ENCODE measurements at regions not wholly inside any gene's neighbourhood (a gene's known extent, or its start where the extent isn't known, plus 50 kb on each side); places are given as distances from the start of the nearest gene placed in this dataset.

GRCh38 chr5:74162524-74162923, 478.0 kb downstream of the ENC1 start:
- no peak for TF ChIP-seq CTCF (IDR thresholded peaks at IDR 0.05; ENCODE audit: borderline replicate concordance, insufficient read depth, low read depth, low read length)
- no peak overlapping the region for H3K4me3 ChIP-seq (ENCODE audit: low read depth, low read length)

- TF ChIP-seq CTCF (IDR thresholded peaks at IDR 0.05; ENCODE audit: borderline replicate concordance, insufficient read depth, low read depth, low read length), result no peak
- no peak overlapping the region for H3K4me3 ChIP-seq (ENCODE audit: low read depth, low read length)
Observed at GRCh38 chr5:74161170-74161569, 479.4 kb downstream of the ENC1 start.

GRCh38 chr5:74156728-74157383, 483.7 kb downstream of the ENC1 start:
- no peak for TF ChIP-seq CTCF (IDR thresholded peaks at IDR 0.05; ENCODE audit: borderline replicate concordance, insufficient read depth, low read depth, low read length)
- H3K4me3 ChIP-seq (ENCODE audit: low read depth, low read length), result no peak overlapping the region

GRCh38 chr5:74155501-74155900, 485.0 kb downstream of the ENC1 start:
- no peak for TF ChIP-seq CTCF (IDR thresholded peaks at IDR 0.05; ENCODE audit: borderline replicate concordance, insufficient read depth, low read depth, low read length)
- H3K4me3 ChIP-seq (ENCODE audit: low read depth, low read length), result no peak overlapping the region

GRCh38 chr5:74154526-74154925, 486.0 kb downstream of the ENC1 start:
- TF ChIP-seq CTCF (IDR thresholded peaks at IDR 0.05; ENCODE audit: borderline replicate concordance, insufficient read depth, low read depth, low read length), result no peak
- no peak overlapping the region for H3K4me3 ChIP-seq (ENCODE audit: low read depth, low read length)

GRCh38 chr5:74153255-74153790, 487.2 kb downstream of the ENC1 start:
- TF ChIP-seq CTCF (IDR thresholded peaks at IDR 0.05; ENCODE audit: borderline replicate concordance, insufficient read depth, low read depth, low read length), result no peak

GRCh38 chr5:74152625-74153254, 487.8 kb downstream of the ENC1 start:
- TF ChIP-seq CTCF (IDR thresholded peaks at IDR 0.05; ENCODE audit: borderline replicate concordance, insufficient read depth, low read depth, low read length), result no peak
- H3K4me3 ChIP-seq (ENCODE audit: low read depth, low read length), result no peak overlapping the region

More at GRCh38 chr5:74153255-74153790, 487.2 kb downstream of the ENC1 start:
- no peak overlapping the region for H3K4me3 ChIP-seq (ENCODE audit: low read depth, low read length)
